ENCODE measurements at regions not wholly inside any gene's neighbourhood (a gene's known extent, or its start where the extent isn't known, plus 50 kb on each side); places are given as distances from the start of the nearest gene placed in this dataset.

DNA sequence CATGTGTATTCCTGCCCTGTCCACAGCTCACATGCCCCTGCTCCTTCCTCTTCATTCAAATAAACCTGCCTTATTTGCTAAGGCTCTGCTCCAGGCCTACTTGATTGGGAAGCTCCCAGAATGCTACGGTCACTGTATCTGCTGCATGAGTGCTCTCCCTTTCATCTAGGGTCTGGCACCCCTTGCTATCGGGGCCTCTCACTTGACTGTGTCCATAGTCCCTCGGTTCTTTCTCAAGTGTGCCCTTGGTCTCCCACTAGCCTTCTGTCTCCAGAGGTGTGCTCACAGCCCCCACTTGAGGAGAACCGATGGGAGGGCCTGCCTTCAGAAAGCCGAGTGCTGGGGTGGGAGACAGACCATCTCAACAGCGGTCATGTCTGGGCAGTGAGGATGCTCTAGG lies 57.4 kb upstream of the NMNAT3 start:
- TF ChIP-seq, protein P1, sequence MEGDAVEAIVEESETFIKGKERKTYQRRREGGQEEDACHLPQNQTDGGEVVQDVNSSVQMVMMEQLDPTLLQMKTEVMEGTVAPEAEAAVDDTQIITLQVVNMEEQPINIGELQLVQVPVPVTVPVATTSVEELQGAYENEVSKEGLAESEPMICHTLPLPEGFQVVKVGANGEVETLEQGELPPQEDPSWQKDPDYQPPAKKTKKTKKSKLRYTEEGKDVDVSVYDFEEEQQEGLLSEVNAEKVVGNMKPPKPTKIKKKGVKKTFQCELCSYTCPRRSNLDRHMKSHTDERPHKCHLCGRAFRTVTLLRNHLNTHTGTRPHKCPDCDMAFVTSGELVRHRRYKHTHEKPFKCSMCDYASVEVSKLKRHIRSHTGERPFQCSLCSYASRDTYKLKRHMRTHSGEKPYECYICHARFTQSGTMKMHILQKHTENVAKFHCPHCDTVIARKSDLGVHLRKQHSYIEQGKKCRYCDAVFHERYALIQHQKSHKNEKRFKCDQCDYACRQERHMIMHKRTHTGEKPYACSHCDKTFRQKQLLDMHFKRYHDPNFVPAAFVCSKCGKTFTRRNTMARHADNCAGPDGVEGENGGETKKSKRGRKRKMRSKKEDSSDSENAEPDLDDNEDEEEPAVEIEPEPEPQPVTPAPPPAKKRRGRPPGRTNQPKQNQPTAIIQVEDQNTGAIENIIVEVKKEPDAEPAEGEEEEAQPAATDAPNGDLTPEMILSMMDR (IDR thresholded peaks at IDR 0.05): no peak
- TF ChIP-seq EZH2 (IDR thresholded peaks at IDR 0.05; ENCODE audit: borderline replicate concordance, insufficient read depth, low read depth, low read length, poor library complexity, severe bottlenecking): no peak
